ENCODE measurements at regions not wholly inside any gene's neighbourhood (a gene's known extent, or its start where the extent isn't known, plus 50 kb on each side); places are given as distances from the start of the nearest gene placed in this dataset.

DNA sequence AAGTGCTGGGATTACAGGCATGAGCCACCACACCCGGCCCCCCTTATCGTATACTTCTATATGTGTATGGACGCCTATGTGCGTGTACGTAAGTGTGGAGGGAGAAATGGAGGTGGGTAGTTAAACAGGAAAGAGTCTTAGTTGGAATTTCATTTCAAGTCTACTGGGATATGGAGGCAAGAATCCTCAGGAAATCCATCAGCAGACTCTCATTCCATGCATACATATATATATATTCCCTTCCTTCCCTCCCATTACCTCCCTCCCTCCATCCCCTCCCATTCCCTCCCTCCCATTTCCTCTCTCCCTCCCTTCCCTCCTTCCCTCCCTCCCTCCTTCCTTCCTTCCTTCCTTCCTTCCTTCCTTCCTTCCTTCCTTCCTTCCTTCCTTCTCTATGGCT lies 391.7 kb upstream of the RBFOX1 start:
- no peak for TF ChIP-seq CEBPB (IDR thresholded peaks at IDR 0.05)
- no peak for TF ChIP-seq USF1 (IDR thresholded peaks at IDR 0.05)
- TF ChIP-seq CREB1 (IDR thresholded peaks at IDR 0.05; ENCODE audit: low read depth), result no peak
- no peak for TF ChIP-seq EGR1 (IDR thresholded peaks at IDR 0.05)
- no peak for TF ChIP-seq TEAD4 (IDR thresholded peaks at IDR 0.05)
- TF ChIP-seq, protein P1, sequence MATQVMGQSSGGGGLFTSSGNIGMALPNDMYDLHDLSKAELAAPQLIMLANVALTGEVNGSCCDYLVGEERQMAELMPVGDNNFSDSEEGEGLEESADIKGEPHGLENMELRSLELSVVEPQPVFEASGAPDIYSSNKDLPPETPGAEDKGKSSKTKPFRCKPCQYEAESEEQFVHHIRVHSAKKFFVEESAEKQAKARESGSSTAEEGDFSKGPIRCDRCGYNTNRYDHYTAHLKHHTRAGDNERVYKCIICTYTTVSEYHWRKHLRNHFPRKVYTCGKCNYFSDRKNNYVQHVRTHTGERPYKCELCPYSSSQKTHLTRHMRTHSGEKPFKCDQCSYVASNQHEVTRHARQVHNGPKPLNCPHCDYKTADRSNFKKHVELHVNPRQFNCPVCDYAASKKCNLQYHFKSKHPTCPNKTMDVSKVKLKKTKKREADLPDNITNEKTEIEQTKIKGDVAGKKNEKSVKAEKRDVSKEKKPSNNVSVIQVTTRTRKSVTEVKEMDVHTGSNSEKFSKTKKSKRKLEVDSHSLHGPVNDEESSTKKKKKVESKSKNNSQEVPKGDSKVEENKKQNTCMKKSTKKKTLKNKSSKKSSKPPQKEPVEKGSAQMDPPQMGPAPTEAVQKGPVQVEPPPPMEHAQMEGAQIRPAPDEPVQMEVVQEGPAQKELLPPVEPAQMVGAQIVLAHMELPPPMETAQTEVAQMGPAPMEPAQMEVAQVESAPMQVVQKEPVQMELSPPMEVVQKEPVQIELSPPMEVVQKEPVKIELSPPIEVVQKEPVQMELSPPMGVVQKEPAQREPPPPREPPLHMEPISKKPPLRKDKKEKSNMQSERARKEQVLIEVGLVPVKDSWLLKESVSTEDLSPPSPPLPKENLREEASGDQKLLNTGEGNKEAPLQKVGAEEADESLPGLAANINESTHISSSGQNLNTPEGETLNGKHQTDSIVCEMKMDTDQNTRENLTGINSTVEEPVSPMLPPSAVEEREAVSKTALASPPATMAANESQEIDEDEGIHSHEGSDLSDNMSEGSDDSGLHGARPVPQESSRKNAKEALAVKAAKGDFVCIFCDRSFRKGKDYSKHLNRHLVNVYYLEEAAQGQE (IDR thresholded peaks at IDR 0.05; ENCODE audit: low read depth), result no peak
- TF ChIP-seq TCF12 (IDR thresholded peaks at IDR 0.05; ENCODE audit: low read depth), result no peak

DNA sequence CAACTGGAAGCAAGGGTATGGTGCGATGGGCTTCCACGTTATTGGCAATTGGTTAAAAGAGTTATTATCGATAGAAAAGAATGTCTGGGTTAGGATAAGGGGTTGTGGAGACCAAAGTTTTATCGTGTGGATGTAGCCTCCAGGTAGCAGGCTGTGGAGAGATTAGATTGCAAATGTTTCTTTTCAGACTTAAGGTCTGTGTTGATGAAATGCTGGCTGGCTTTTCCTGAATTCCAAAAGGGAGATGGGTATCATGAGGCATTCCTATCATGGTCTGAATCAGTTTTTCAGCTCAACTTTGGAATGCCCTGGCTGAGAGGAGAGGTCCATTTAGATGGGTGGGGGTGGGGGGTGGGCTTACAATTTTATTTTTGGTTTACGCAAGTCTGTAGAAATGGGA lies 395.0 kb upstream of the RBFOX1 start:
- TF ChIP-seq, protein P1 (IDR thresholded peaks at IDR 0.05; ENCODE audit: low read depth), result no peak
- TF ChIP-seq FOXM1 (IDR thresholded peaks at IDR 0.05; ENCODE audit: borderline replicate concordance, low read depth) (no peak), CREB1 (IDR thresholded peaks at IDR 0.05; ENCODE audit: low read depth) (no peak), YY1 (IDR thresholded peaks at IDR 0.05; ENCODE audit: low read depth) (no peak), CEBPB (IDR thresholded peaks at IDR 0.05) (no peak), NFIC (IDR thresholded peaks at IDR 0.05) (no peak), USF1 (IDR thresholded peaks at IDR 0.05) (no peak), TEAD4 (IDR thresholded peaks at IDR 0.05) (no peak), RAD21 (IDR thresholded peaks at IDR 0.05; ENCODE audit: low read depth) (no peak), EP300 (IDR thresholded peaks at IDR 0.05; ENCODE audit: borderline replicate concordance) (no peak), TAF1 (IDR thresholded peaks at IDR 0.05; ENCODE audit: low read depth) (no peak), ZBTB7A (IDR thresholded peaks at IDR 0.05; ENCODE audit: low read depth) (no peak), TCF12 (IDR thresholded peaks at IDR 0.05; ENCODE audit: low read depth) (no peak), EGR1 (IDR thresholded peaks at IDR 0.05) (no peak)
- TF ChIP-seq, protein P2, sequence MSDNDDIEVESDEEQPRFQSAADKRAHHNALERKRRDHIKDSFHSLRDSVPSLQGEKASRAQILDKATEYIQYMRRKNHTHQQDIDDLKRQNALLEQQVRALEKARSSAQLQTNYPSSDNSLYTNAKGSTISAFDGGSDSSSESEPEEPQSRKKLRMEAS (IDR thresholded peaks at IDR 0.05), result no peak

GRCh38 chr16:6932871-6933385 lies 399.7 kb upstream of the RBFOX1 start:
- TF ChIP-seq RAD21 (IDR thresholded peaks at IDR 0.05; ENCODE audit: low read depth) (no peak), NFIC (IDR thresholded peaks at IDR 0.05) (no peak), CREB1 (IDR thresholded peaks at IDR 0.05; ENCODE audit: low read depth) (no peak), CEBPB (IDR thresholded peaks at IDR 0.05) (no peak), TAF1 (IDR thresholded peaks at IDR 0.05; ENCODE audit: low read depth) (no peak), USF1 (IDR thresholded peaks at IDR 0.05) (no peak), TCF12 (IDR thresholded peaks at IDR 0.05; ENCODE audit: low read depth) (no peak), EGR1 (IDR thresholded peaks at IDR 0.05) (no peak), EP300 (IDR thresholded peaks at IDR 0.05; ENCODE audit: borderline replicate concordance) (no peak), FOXM1 (IDR thresholded peaks at IDR 0.05; ENCODE audit: borderline replicate concordance, low read depth) (no peak), YY1 (IDR thresholded peaks at IDR 0.05; ENCODE audit: low read depth) (no peak), TEAD4 (IDR thresholded peaks at IDR 0.05) (no peak), ZBTB7A (IDR thresholded peaks at IDR 0.05; ENCODE audit: low read depth) (no peak)
- TF ChIP-seq, protein P2 (IDR thresholded peaks at IDR 0.05), result no peak
- TF ChIP-seq, protein P1 (IDR thresholded peaks at IDR 0.05; ENCODE audit: low read depth), result no peak

GRCh38 chr16:6929868-6930267 lies 402.8 kb upstream of the RBFOX1 start:
- no peak for TF ChIP-seq CEBPB (IDR thresholded peaks at IDR 0.05)
- TF ChIP-seq TEAD4 (IDR thresholded peaks at IDR 0.05), result no peak
- TF ChIP-seq ZBTB7A (IDR thresholded peaks at IDR 0.05; ENCODE audit: low read depth), result no peak
- no peak for TF ChIP-seq YY1 (IDR thresholded peaks at IDR 0.05; ENCODE audit: low read depth)
- no peak for TF ChIP-seq TAF1 (IDR thresholded peaks at IDR 0.05; ENCODE audit: low read depth)
- no peak for TF ChIP-seq TCF12 (IDR thresholded peaks at IDR 0.05; ENCODE audit: low read depth)
- no peak for TF ChIP-seq FOXM1 (IDR thresholded peaks at IDR 0.05; ENCODE audit: borderline replicate concordance, low read depth)
- TF ChIP-seq, protein P1 (IDR thresholded peaks at IDR 0.05; ENCODE audit: low read depth), result no peak
- no peak for TF ChIP-seq USF1 (IDR thresholded peaks at IDR 0.05)
- TF ChIP-seq EGR1 (IDR thresholded peaks at IDR 0.05), result no peak
- TF ChIP-seq EP300 (IDR thresholded peaks at IDR 0.05; ENCODE audit: borderline replicate concordance), result no peak
- TF ChIP-seq RAD21 (IDR thresholded peaks at IDR 0.05; ENCODE audit: low read depth), result no peak
- TF ChIP-seq CREB1 (IDR thresholded peaks at IDR 0.05; ENCODE audit: low read depth), result no peak
- no peak for TF ChIP-seq NFIC (IDR thresholded peaks at IDR 0.05)
- TF ChIP-seq, protein P2 (IDR thresholded peaks at IDR 0.05), result no peak

Data from Ishikawa (cell line).